HEK293 (cell line): ENCODE measurements at regions not wholly inside any gene's neighbourhood (a gene's known extent, or its start where the extent isn't known, plus 50 kb on each side); places are given as distances from the start of the nearest gene placed in this dataset.

Experiments
- SP3 ChIP-seq: fragments of 450-650 bp; formaldehyde crosslinking; IDR thresholded peaks from 2 replicates; pipeline ENCODE4 v1.5.1; 2016; ENCODE audit warnings: missing biosample characterization, missing genetic modification characterization
- ZNF114 ChIP-seq: fragments of 450-650 bp; formaldehyde crosslinking; IDR thresholded peaks from 2 replicates; pipeline ENCODE4 v1.5.0; 2017; ENCODE audit warnings: missing biosample characterization, missing genetic modification characterization
- ZNF23 ChIP-seq: fragments of 450-650 bp; formaldehyde crosslinking; IDR thresholded peaks from 2 replicates; pipeline ENCODE4 v1.5.1; 2016; ENCODE audit warnings: missing biosample characterization, missing genetic modification characterization, borderline replicate concordance
- ZNF501 ChIP-seq: fragments of 450-650 bp; formaldehyde crosslinking; IDR thresholded peaks from 2 replicates; pipeline ENCODE4 v1.5.1; 2016; ENCODE audit warnings: missing biosample characterization, missing genetic modification characterization
- ZNF514 ChIP-seq: fragments of 450-650 bp; formaldehyde crosslinking; IDR thresholded peaks from 2 replicates; pipeline ENCODE4 v1.5.1; 2016; ENCODE audit warnings: missing biosample characterization, missing genetic modification characterization
- ZNF529 ChIP-seq: fragments of 450-650 bp; formaldehyde crosslinking; IDR thresholded peaks from 2 replicates; pipeline ENCODE4 v1.5.1; 2017; ENCODE audit warnings: missing genetic modification characterization, missing biosample characterization; ENCODE audit not compliant: insufficient replicate concordance
- ZNF530 ChIP-seq: fragments of 450-650 bp; formaldehyde crosslinking; IDR thresholded peaks from 2 replicates; pipeline ENCODE4 v1.5.1; 2016; ENCODE audit warnings: low read depth, missing biosample characterization, missing genetic modification characterization
- ZNF600 ChIP-seq: fragments of 450-650 bp; formaldehyde crosslinking; IDR thresholded peaks from 2 replicates; pipeline ENCODE4 v1.5.1; 2016; ENCODE audit warnings: missing biosample characterization, missing genetic modification characterization
- ZNF777 ChIP-seq: fragments of 450-650 bp; formaldehyde crosslinking; IDR thresholded peaks from 2 replicates; pipeline ENCODE4 v1.5.1; 2017; ENCODE audit warnings: missing biosample characterization, missing genetic modification characterization, borderline replicate concordance
- TF ChIP-seq, protein P1 (sequence below): fragments of 450-650 bp; formaldehyde crosslinking; conservative IDR thresholded peaks from 2 replicates; pipeline ENCODE4 v1.5.1; 2016; ENCODE audit warnings: low read depth, missing biosample characterization, missing genetic modification characterization
- TF ChIP-seq, protein P2 (sequence below): fragments of 450-650 bp; formaldehyde crosslinking; IDR thresholded peaks from 2 replicates; pipeline ENCODE4 v1.5.1; 2016; ENCODE audit warnings: missing biosample characterization, missing genetic modification characterization
- TF ChIP-seq, protein P3 (sequence below): fragments of 450-650 bp; formaldehyde crosslinking; IDR thresholded peaks from 2 replicates; pipeline ENCODE4 v1.5.1; 2016; ENCODE audit warnings: missing biosample characterization, missing genetic modification characterization

DNA sequence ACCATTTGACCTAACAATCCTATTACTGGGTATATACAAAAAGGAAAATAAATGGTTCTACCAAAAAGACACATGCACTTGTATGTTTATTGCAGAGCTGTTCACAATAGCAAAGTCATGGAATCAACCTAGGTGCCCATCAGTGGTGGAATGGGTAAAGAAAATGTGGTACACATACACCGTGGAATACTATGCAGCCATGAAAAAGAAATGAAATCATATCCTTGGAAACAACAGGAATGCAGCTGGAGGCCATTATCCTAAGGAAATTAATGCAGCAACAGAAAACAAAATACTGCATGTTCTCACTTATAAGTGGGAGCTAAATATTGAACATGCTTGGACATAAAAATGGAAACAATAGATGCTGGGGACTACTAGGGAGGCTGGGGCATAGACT lies 534.1 kb upstream of the SGCD start:
- no peak for TF ChIP-seq SP3 (tag by site-specific recombination)
- no peak for TF ChIP-seq ZNF501 (tag by site-specific recombination)
- TF ChIP-seq ZNF777 (tag by site-specific recombination) = no peak
- no peak for TF ChIP-seq ZNF23 (tag by site-specific recombination)
- TF ChIP-seq, protein P1, sequence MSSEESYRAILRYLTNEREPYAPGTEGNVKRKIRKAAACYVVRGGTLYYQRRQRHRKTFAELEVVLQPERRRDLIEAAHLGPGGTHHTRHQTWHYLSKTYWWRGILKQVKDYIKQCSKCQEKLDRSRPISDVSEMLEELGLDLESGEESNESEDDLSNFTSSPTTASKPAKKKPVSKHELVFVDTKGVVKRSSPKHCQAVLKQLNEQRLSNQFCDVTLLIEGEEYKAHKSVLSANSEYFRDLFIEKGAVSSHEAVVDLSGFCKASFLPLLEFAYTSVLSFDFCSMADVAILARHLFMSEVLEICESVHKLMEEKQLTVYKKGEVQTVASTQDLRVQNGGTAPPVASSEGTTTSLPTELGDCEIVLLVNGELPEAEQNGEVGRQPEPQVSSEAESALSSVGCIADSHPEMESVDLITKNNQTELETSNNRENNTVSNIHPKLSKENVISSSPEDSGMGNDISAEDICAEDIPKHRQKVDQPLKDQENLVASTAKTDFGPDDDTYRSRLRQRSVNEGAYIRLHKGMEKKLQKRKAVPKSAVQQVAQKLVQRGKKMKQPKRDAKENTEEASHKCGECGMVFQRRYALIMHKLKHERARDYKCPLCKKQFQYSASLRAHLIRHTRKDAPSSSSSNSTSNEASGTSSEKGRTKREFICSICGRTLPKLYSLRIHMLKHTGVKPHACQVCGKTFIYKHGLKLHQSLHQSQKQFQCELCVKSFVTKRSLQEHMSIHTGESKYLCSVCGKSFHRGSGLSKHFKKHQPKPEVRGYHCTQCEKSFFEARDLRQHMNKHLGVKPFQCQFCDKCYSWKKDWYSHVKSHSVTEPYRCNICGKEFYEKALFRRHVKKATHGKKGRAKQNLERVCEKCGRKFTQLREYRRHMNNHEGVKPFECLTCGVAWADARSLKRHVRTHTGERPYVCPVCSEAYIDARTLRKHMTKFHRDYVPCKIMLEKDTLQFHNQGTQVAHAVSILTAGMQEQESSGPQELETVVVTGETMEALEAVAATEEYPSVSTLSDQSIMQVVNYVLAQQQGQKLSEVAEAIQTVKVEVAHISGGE (tag by site-specific recombination) = no peak
- no peak for TF ChIP-seq ZNF530
- TF ChIP-seq, protein P2, sequence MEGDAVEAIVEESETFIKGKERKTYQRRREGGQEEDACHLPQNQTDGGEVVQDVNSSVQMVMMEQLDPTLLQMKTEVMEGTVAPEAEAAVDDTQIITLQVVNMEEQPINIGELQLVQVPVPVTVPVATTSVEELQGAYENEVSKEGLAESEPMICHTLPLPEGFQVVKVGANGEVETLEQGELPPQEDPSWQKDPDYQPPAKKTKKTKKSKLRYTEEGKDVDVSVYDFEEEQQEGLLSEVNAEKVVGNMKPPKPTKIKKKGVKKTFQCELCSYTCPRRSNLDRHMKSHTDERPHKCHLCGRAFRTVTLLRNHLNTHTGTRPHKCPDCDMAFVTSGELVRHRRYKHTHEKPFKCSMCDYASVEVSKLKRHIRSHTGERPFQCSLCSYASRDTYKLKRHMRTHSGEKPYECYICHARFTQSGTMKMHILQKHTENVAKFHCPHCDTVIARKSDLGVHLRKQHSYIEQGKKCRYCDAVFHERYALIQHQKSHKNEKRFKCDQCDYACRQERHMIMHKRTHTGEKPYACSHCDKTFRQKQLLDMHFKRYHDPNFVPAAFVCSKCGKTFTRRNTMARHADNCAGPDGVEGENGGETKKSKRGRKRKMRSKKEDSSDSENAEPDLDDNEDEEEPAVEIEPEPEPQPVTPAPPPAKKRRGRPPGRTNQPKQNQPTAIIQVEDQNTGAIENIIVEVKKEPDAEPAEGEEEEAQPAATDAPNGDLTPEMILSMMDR (tag by site-specific recombination) = no peak
- no peak for TF ChIP-seq ZNF114 (tag by site-specific recombination)
- TF ChIP-seq, protein P3, sequence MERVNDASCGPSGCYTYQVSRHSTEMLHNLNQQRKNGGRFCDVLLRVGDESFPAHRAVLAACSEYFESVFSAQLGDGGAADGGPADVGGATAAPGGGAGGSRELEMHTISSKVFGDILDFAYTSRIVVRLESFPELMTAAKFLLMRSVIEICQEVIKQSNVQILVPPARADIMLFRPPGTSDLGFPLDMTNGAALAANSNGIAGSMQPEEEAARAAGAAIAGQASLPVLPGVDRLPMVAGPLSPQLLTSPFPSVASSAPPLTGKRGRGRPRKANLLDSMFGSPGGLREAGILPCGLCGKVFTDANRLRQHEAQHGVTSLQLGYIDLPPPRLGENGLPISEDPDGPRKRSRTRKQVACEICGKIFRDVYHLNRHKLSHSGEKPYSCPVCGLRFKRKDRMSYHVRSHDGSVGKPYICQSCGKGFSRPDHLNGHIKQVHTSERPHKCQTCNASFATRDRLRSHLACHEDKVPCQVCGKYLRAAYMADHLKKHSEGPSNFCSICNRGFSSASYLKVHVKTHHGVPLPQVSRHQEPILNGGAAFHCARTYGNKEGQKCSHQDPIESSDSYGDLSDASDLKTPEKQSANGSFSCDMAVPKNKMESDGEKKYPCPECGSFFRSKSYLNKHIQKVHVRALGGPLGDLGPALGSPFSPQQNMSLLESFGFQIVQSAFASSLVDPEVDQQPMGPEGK (tag by site-specific recombination) = no peak
- no peak for TF ChIP-seq ZNF529
- no peak for TF ChIP-seq ZNF600 (tag by site-specific recombination)
- TF ChIP-seq ZNF514 = no peak
